ENCODE measurements at regions not wholly inside any gene's neighbourhood (a gene's known extent, or its start where the extent isn't known, plus 50 kb on each side); places are given as distances from the start of the nearest gene placed in this dataset.

DNA sequence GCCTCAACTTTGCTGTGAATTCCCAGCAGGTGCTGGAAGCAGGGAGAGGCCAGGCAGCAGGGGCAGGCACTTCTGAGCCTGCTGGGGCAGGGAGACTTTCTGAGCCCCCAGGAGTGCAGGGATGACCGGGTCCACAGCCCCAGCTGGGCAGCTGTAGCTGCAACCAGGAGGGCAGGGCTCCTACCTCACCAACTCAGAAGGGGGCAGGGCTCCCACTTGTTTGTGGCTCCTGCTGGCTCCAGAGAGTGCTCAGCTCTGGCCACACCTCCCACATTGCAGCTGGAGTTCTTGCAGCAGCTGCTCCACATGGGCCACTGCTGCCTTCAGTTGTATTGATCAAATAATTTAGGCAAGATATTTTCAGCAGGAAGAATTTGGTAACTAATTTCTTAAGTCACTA, 812.3 kb downstream of the NSUN3 start:
- TF ChIP-seq, protein P1, sequence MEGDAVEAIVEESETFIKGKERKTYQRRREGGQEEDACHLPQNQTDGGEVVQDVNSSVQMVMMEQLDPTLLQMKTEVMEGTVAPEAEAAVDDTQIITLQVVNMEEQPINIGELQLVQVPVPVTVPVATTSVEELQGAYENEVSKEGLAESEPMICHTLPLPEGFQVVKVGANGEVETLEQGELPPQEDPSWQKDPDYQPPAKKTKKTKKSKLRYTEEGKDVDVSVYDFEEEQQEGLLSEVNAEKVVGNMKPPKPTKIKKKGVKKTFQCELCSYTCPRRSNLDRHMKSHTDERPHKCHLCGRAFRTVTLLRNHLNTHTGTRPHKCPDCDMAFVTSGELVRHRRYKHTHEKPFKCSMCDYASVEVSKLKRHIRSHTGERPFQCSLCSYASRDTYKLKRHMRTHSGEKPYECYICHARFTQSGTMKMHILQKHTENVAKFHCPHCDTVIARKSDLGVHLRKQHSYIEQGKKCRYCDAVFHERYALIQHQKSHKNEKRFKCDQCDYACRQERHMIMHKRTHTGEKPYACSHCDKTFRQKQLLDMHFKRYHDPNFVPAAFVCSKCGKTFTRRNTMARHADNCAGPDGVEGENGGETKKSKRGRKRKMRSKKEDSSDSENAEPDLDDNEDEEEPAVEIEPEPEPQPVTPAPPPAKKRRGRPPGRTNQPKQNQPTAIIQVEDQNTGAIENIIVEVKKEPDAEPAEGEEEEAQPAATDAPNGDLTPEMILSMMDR (IDR thresholded peaks at IDR 0.05; ENCODE audit: low read length) = no peak
- TF ChIP-seq EZH2 (IDR thresholded peaks at IDR 0.05; ENCODE audit: borderline replicate concordance, low read length) = no peak
- no peaks in the 10 kb centered on the region for H4K20me1 ChIP-seq (ENCODE audit: insufficient read depth, low read length)
- no peak overlapping the region for H2AFZ ChIP-seq (ENCODE audit: low read length)
- no peaks in the 10 kb centered on the region for H3F3A ChIP-seq (ENCODE audit: insufficient read depth, low read length)
- H3K9ac ChIP-seq (ENCODE audit: low read length) = no peak overlapping the region
- no peaks in the 10 kb centered on the region for H3K27me3 ChIP-seq (ENCODE audit: insufficient read depth, low read length)
- no peak overlapping the region for H3K4me2 ChIP-seq (ENCODE audit: low read length)
- H3K36me3 ChIP-seq (ENCODE audit: insufficient read depth, low read length) = no peaks in the 10 kb centered on the region
- no peaks in the 10 kb centered on the region for H3K4me1 ChIP-seq (ENCODE audit: insufficient read depth, low read length, severe bottlenecking)
- H3K9me2 ChIP-seq (ENCODE audit: low read depth, low read length) = no peaks in the 10 kb centered on the region
- no peaks in the 10 kb centered on the region for H3K79me2 ChIP-seq (ENCODE audit: insufficient read depth, low read length)
- H3K9me3 ChIP-seq (ENCODE audit: low read length) = no peaks in the 10 kb centered on the region
- H3K4me3 ChIP-seq (ENCODE audit: low read depth, low read length, poor library complexity, severe bottlenecking) = no peak overlapping the region
- H3K27ac ChIP-seq (ENCODE audit: low read depth, low read length, poor library complexity, severe bottlenecking) = no peak overlapping the region

DNA sequence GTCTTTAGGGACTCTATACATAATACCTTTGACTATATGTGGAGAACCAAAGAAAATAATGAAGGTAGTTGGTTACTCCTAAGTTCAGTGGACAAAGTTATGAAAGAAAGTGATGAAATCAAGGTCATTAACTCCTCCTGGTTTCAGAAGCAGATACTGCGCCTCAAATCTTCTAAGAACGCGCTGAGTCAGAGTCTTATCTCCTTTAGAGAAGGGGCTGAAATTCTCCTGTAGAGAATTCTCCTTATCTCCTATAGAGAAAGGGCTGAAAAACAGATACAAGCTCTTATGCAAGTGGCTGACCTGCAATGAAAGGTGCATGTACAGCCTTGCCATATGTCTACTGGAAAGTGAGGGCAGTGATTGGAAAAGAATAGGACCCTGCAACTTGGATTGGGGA, 824.2 kb downstream of the NSUN3 start:
- TF ChIP-seq EZH2 (IDR thresholded peaks at IDR 0.05; ENCODE audit: borderline replicate concordance, low read length) = no peak
- TF ChIP-seq, protein P1 (IDR thresholded peaks at IDR 0.05; ENCODE audit: low read length) = no peak
- Histone ChIP-seq H3K9me2 (ENCODE audit: low read depth, low read length) (no peaks in the 10 kb centered on the region), H3F3A (ENCODE audit: insufficient read depth, low read length) (no peaks in the 10 kb centered on the region), H3K27me3 (ENCODE audit: insufficient read depth, low read length) (no peaks in the 10 kb centered on the region), H4K20me1 (ENCODE audit: insufficient read depth, low read length) (no peaks in the 10 kb centered on the region), H3K79me2 (ENCODE audit: insufficient read depth, low read length) (no peaks in the 10 kb centered on the region), H3K4me2 (ENCODE audit: low read length) (no peak overlapping the region), H3K27ac (ENCODE audit: low read depth, low read length, poor library complexity, severe bottlenecking) (no peak overlapping the region), H2AFZ (ENCODE audit: low read length) (no peak overlapping the region), H3K9me3 (ENCODE audit: low read length) (no peaks in the 10 kb centered on the region), H3K9ac (ENCODE audit: low read length) (no peak overlapping the region), H3K36me3 (ENCODE audit: insufficient read depth, low read length) (no peaks in the 10 kb centered on the region), H3K4me1 (ENCODE audit: insufficient read depth, low read length, severe bottlenecking) (no peaks in the 10 kb centered on the region), H3K4me3 (ENCODE audit: low read depth, low read length, poor library complexity, severe bottlenecking) (no peak overlapping the region)

DNA sequence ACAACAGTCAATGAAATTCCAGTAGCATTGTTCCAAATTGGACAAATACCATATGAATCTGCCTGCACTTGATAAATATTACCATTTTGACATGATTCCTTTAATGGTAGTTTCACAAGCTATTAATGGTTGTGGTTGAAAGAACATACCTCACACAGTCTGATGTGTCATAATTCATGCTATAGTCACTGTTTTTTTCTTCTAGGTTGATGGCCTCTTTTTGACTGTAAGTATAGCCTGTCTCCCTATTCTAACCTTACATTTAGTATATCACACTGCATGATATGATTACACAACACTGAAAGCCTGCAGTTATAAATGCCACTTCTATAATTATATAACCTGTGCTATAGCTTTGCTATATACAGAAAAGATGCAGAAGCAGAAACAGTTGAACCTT, 834.1 kb downstream of the NSUN3 start:
- H4K20me1 ChIP-seq (ENCODE audit: insufficient read depth, low read length) = no peaks in the 10 kb centered on the region
- no peak overlapping the region for H2AFZ ChIP-seq (ENCODE audit: low read length)
- no peaks in the 10 kb centered on the region for H3K27me3 ChIP-seq (ENCODE audit: insufficient read depth, low read length)
- H3K9ac ChIP-seq (ENCODE audit: low read length) = no peak overlapping the region
- H3K9me2 ChIP-seq (ENCODE audit: low read depth, low read length) = no peaks in the 10 kb centered on the region
- H3K9me3 ChIP-seq (ENCODE audit: low read length) = no peaks in the 10 kb centered on the region
- no peak overlapping the region for H3K4me3 ChIP-seq (ENCODE audit: low read depth, low read length, poor library complexity, severe bottlenecking)
- no peak overlapping the region for H3K4me2 ChIP-seq (ENCODE audit: low read length)
- H3K36me3 ChIP-seq (ENCODE audit: insufficient read depth, low read length) = no peaks in the 10 kb centered on the region
- no peaks in the 10 kb centered on the region for H3K4me1 ChIP-seq (ENCODE audit: insufficient read depth, low read length, severe bottlenecking)
- H3F3A ChIP-seq (ENCODE audit: insufficient read depth, low read length) = no peaks in the 10 kb centered on the region
- no peaks in the 10 kb centered on the region for H3K79me2 ChIP-seq (ENCODE audit: insufficient read depth, low read length)
- H3K27ac ChIP-seq (ENCODE audit: low read depth, low read length, poor library complexity, severe bottlenecking) = no peak overlapping the region
- TF ChIP-seq EZH2 (IDR thresholded peaks at IDR 0.05; ENCODE audit: borderline replicate concordance, low read length) = no peak
- TF ChIP-seq, protein P1 (IDR thresholded peaks at IDR 0.05; ENCODE audit: low read length) = no peak
